Astrocyte (in vitro differentiated cells and primary cell): ENCODE measurements at regions not wholly inside any gene's neighbourhood (a gene's known extent, or its start where the extent isn't known, plus 50 kb on each side); places are given as distances from the start of the nearest gene placed in this dataset.

Source experiments
- DNase-seq: peaks from one replicate; pipeline ENCODE4 v3.0.0-alpha.2; 2010; ENCODE audit warnings: low read depth
- FAIRE-seq: peaks from 2 replicates; lab custom pipeline; 2011; peaks lifted over from hg19 to GRCh38; lab: Jason Lieb, UNC
- H2AFZ ChIP-seq: 2 replicates; pipeline ENCODE4 v1.6.0; 2012; ENCODE audit warnings: low read depth, low read length, inconsistent platforms
- H3K27ac ChIP-seq: 2 replicates; pipeline ENCODE4 v1.5.1; 2011; ENCODE audit warnings: low read depth, low read length, inconsistent platforms
- H3K27me3 ChIP-seq: 2 replicates; pipeline ENCODE4 v1.6.0; 2011; ENCODE audit warnings: low read length, inconsistent platforms; ENCODE audit not compliant: insufficient read depth
- H3K36me3 ChIP-seq: 2 replicates; pipeline ENCODE4 v1.5.1; 2011; ENCODE audit warnings: low read length, inconsistent platforms; ENCODE audit not compliant: insufficient read depth
- H3K4me1 ChIP-seq: 2 replicates; pipeline ENCODE4 v1.5.1; 2011; ENCODE audit warnings: low read length, inconsistent platforms; ENCODE audit not compliant: insufficient read depth
- H3K4me2 ChIP-seq: 2 replicates; pipeline ENCODE4 v1.6.0; 2012; ENCODE audit warnings: low read length, inconsistent platforms
- H3K4me3 ChIP-seq: 2 replicates; pipeline ENCODE4 v1.5.1; 2011; ENCODE audit warnings: low read depth, mild to moderate bottlenecking, low read length, inconsistent platforms; ENCODE audit not compliant: insufficient read depth
- H3K79me2 ChIP-seq: 2 replicates; pipeline ENCODE4 v1.6.0; 2012; ENCODE audit warnings: mild to moderate bottlenecking, low read length, inconsistent platforms; ENCODE audit not compliant: insufficient read depth
- H3K9ac ChIP-seq: 2 replicates; pipeline ENCODE4 v1.6.0; 2012; ENCODE audit warnings: mild to moderate bottlenecking, low read length, inconsistent platforms
- H3K9me3 ChIP-seq: 2 replicates; pipeline ENCODE4 v1.5.1; 2012; ENCODE audit warnings: low read depth, mild to moderate bottlenecking, low read length, inconsistent platforms; ENCODE audit not compliant: insufficient read depth
- H4K20me1 ChIP-seq: 2 replicates; pipeline ENCODE4 v1.6.0; 2012; ENCODE audit warnings: low read length, inconsistent platforms; ENCODE audit not compliant: insufficient read depth
- H3K27ac Mint-ChIP-seq: one replicate; pipeline ENCODE4 v1.8.0; 2021; ENCODE audit warnings: mild to moderate bottlenecking, mixed read lengths; ENCODE audit not compliant: unreplicated experiment
- H3K27me3 Mint-ChIP-seq: one replicate; pipeline ENCODE4 v1.8.0; 2021; ENCODE audit warnings: low read depth, mixed read lengths; ENCODE audit not compliant: unreplicated experiment
- H3K36me3 Mint-ChIP-seq: one replicate; pipeline ENCODE4 v1.8.0; 2021; ENCODE audit warnings: low read depth, mixed read lengths; ENCODE audit not compliant: unreplicated experiment
- H3K4me1 Mint-ChIP-seq: one replicate; pipeline ENCODE4 v1.8.0; 2021; ENCODE audit warnings: low read depth, mixed read lengths; ENCODE audit not compliant: unreplicated experiment
- H3K4me3 Mint-ChIP-seq: one replicate; pipeline ENCODE4 v1.8.0; 2021; ENCODE audit warnings: mild to moderate bottlenecking, moderate library complexity, mixed read lengths; ENCODE audit not compliant: unreplicated experiment
- H3K9me3 Mint-ChIP-seq: one replicate; pipeline ENCODE4 v1.8.0; 2021; ENCODE audit warnings: mild to moderate bottlenecking, mixed read lengths; ENCODE audit not compliant: unreplicated experiment
- CTCF ChIP-seq: IDR thresholded peaks from 2 replicates; pipeline ENCODE4 v1.5.1; 2011; ENCODE audit warnings: low read depth, mild to moderate bottlenecking, inconsistent platforms, low read length, moderate library complexity; ENCODE audit not compliant: insufficient read depth
- EZH2 ChIP-seq: IDR thresholded peaks from 2 replicates; pipeline ENCODE4 v1.6.1; 2012; ENCODE audit warnings: mild to moderate bottlenecking, low read length, inconsistent platforms; ENCODE audit not compliant: insufficient read depth

- DNase-seq (no peak), FAIRE-seq (no peak)
- peaks cover 7% of the 10 kb centered on the region for H3K9me3 ChIP-seq
- peaks cover 5% of the 10 kb centered on the region for H3K27me3 Mint-ChIP-seq
- H3K4me2 ChIP-seq, result no peak overlapping the region
- TF ChIP-seq CTCF, result no peak
- TF ChIP-seq EZH2, result no peak
- H3K4me1 ChIP-seq, result no peaks in the 10 kb centered on the region
- no peak overlapping the region for H3K9ac ChIP-seq
- no peak overlapping the region for H3K4me3 Mint-ChIP-seq
- H3K4me3 ChIP-seq, result no peak overlapping the region
- H3K9me3 Mint-ChIP-seq, result peaks cover 5% of the 10 kb centered on the region
- no peaks in the 10 kb centered on the region for H3K36me3 Mint-ChIP-seq
- H3K36me3 ChIP-seq, result no peaks in the 10 kb centered on the region
- H3K79me2 ChIP-seq, result no peaks in the 10 kb centered on the region
- no peaks in the 10 kb centered on the region for H3K27me3 ChIP-seq
- no peaks in the 10 kb centered on the region for H3K4me1 Mint-ChIP-seq
- H3K27ac ChIP-seq, result no peak overlapping the region
- H4K20me1 ChIP-seq, result no peaks in the 10 kb centered on the region
- H2AFZ ChIP-seq, result no peak overlapping the region
- no peak overlapping the region for H3K27ac Mint-ChIP-seq
These were observed 595.5 kb upstream of the PFKP start for GRCh38 chr10:2471811-2472210.

- H3K27me3 Mint-ChIP-seq, result peaks cover 5% of the 10 kb centered on the region
- no peak overlapping the region for H3K4me3 ChIP-seq
- H3K79me2 ChIP-seq, result no peaks in the 10 kb centered on the region
- H2AFZ ChIP-seq, result no peak overlapping the region
- H3K27me3 ChIP-seq, result no peaks in the 10 kb centered on the region
- no peak overlapping the region for H3K27ac ChIP-seq
- FAIRE-seq (no peak), DNase-seq (peak; percentile 41)
- peaks cover 2% of the 10 kb centered on the region for H3K9me3 Mint-ChIP-seq
- H3K36me3 ChIP-seq, result no peaks in the 10 kb centered on the region
- H3K4me3 Mint-ChIP-seq, result no peak overlapping the region
- no peaks in the 10 kb centered on the region for H3K4me1 Mint-ChIP-seq
- TF ChIP-seq CTCF, result no peak
- TF ChIP-seq EZH2, result no peak
- no peak overlapping the region for H3K9ac ChIP-seq
- no peaks in the 10 kb centered on the region for H3K36me3 Mint-ChIP-seq
- H4K20me1 ChIP-seq, result no peaks in the 10 kb centered on the region
- H3K4me1 ChIP-seq, result no peaks in the 10 kb centered on the region
- H3K27ac Mint-ChIP-seq, result no peak overlapping the region
- peaks cover 7% of the 10 kb centered on the region for H3K9me3 ChIP-seq
- no peak overlapping the region for H3K4me2 ChIP-seq
These were observed 597.5 kb upstream of the PFKP start for GRCh38 chr10:2469802-2470201.

GRCh38 chr10:2464483-2464882 is 602.9 kb upstream of the PFKP start:
- H3K27ac Mint-ChIP-seq, result no peak overlapping the region

More at GRCh38 chr10:2464483-2464882, 602.9 kb upstream of the PFKP start:
- no peak overlapping the region for H3K4me3 ChIP-seq
- no peaks in the 10 kb centered on the region for H3K36me3 ChIP-seq
- no peaks in the 10 kb centered on the region for H3K79me2 ChIP-seq
- H2AFZ ChIP-seq, result no peak overlapping the region
- no peak overlapping the region for H3K9ac ChIP-seq
- H4K20me1 ChIP-seq, result no peaks in the 10 kb centered on the region
- H3K27me3 ChIP-seq, result no peaks in the 10 kb centered on the region
- peaks cover 5% of the 10 kb centered on the region for H3K9me3 Mint-ChIP-seq
- no peak overlapping the region for H3K4me2 ChIP-seq
- TF ChIP-seq EZH2, result no peak
- TF ChIP-seq CTCF, result no peak
- H3K4me3 Mint-ChIP-seq, result no peak overlapping the region
- H3K36me3 Mint-ChIP-seq, result no peaks in the 10 kb centered on the region
- H3K9me3 ChIP-seq, result peaks cover 7% of the 10 kb centered on the region
- H3K27me3 Mint-ChIP-seq, result peaks cover 2% of the 10 kb centered on the region
- no peaks in the 10 kb centered on the region for H3K4me1 ChIP-seq
- FAIRE-seq (no peak), DNase-seq (no peak)
- peaks cover 4% of the 10 kb centered on the region for H3K4me1 Mint-ChIP-seq
- no peak overlapping the region for H3K27ac ChIP-seq
